ENCODE measurements at regions not wholly inside any gene's neighbourhood (a gene's known extent, or its start where the extent isn't known, plus 50 kb on each side); places are given as distances from the start of the nearest gene placed in this dataset.

DNA sequence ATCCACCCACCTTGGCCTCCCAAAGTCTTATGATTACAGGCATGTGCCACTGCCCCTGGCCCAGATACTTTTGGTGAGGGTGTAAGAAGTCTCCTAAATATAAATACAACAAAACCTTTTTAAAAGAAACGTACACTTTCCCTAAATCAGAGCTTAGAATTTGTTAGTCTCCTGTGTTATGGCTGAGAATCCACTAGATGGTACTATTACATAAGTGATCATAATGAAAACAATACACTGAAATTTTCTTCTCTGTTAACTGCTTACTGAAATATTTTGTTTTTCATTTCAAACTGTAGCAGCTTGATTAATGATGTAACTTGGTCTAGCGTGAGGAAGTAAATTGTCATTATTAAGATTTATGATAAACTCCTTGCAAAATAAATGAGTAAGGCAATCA is 74.8 kb upstream of the FAM98A start:
- TF ChIP-seq, protein P1, sequence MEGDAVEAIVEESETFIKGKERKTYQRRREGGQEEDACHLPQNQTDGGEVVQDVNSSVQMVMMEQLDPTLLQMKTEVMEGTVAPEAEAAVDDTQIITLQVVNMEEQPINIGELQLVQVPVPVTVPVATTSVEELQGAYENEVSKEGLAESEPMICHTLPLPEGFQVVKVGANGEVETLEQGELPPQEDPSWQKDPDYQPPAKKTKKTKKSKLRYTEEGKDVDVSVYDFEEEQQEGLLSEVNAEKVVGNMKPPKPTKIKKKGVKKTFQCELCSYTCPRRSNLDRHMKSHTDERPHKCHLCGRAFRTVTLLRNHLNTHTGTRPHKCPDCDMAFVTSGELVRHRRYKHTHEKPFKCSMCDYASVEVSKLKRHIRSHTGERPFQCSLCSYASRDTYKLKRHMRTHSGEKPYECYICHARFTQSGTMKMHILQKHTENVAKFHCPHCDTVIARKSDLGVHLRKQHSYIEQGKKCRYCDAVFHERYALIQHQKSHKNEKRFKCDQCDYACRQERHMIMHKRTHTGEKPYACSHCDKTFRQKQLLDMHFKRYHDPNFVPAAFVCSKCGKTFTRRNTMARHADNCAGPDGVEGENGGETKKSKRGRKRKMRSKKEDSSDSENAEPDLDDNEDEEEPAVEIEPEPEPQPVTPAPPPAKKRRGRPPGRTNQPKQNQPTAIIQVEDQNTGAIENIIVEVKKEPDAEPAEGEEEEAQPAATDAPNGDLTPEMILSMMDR (conservative IDR thresholded peaks at IDR 0.05): peak; percentile 53
- TF ChIP-seq EZH2 (IDR thresholded peaks at IDR 0.05; ENCODE audit: low read depth): no peak

Measured in PC-9 (cell line).